IMR-90 (cell line): ENCODE measurements at regions not wholly inside any gene's neighbourhood (a gene's known extent, or its start where the extent isn't known, plus 50 kb on each side); places are given as distances from the start of the nearest gene placed in this dataset.

Experiments
- ATAC-seq: fragments of 200-7000 bp; cut with Tn5 transposase; 2 replicates; pipeline ENCODE4 v1.9.1; 2020; ENCODE audit warnings: low read depth, mild to moderate bottlenecking, moderate library complexity
- BruUV-seq: library from RNA; stranded (reverse); fragments of 400-500 nt; replicated peaks from 2 replicates; lab custom pipeline; 2021; lab: Mats Ljungman, UMichigan
- CTCF ChIA-PET: fragments of 300-600 bp; formaldehyde crosslinking; extraction: SDS; loops from one replicate; lab custom pipeline; 2021; ENCODE audit warnings: antibody characterized with exemption; lab: Yijun Ruan, JAX
- POLR2A ChIA-PET: fragments of 300-600 bp; sonication (Branson Sonifier 250); formaldehyde crosslinking; loops from one replicate; lab custom pipeline; 2022; ENCODE audit warnings: antibody characterized with exemption; ENCODE audit not compliant: unreplicated experiment; lab: Charles Lee
- DNase-seq: peaks from one replicate; pipeline ENCODE4 v3.0.0; 2013
- H2AFZ ChIP-seq: replicated peaks from 2 replicates; pipeline ENCODE3; 2013; ENCODE audit warnings: low read length, mild to moderate bottlenecking; ENCODE audit not compliant: poor library complexity
- H2AK5ac ChIP-seq: 2 replicates; pipeline ENCODE4 v1.6.1; 2013; ENCODE audit warnings: low read depth, low read length, inconsistent platforms
- H2AK9ac ChIP-seq: replicated peaks from 2 replicates; pipeline ENCODE3; 2013; ENCODE audit warnings: mild to moderate bottlenecking, low read depth, low read length, moderate library complexity; ENCODE audit not compliant: poor library complexity
- H2BK120ac ChIP-seq: 2 replicates; pipeline ENCODE4 v1.6.1; 2013; ENCODE audit warnings: low read depth, low read length, inconsistent platforms
- H2BK15ac ChIP-seq: 3 replicates; pipeline ENCODE4 v1.6.1; 2013; ENCODE audit warnings: low read depth, low read length, inconsistent platforms
- H2BK20ac ChIP-seq: 2 replicates; pipeline ENCODE4 v1.6.1; 2013; ENCODE audit warnings: low read depth, mild to moderate bottlenecking, inconsistent platforms, low read length, moderate library complexity
- H2BK5ac ChIP-seq: 2 replicates; pipeline ENCODE4 v1.6.1; 2013; ENCODE audit warnings: mild to moderate bottlenecking, low read depth, low read length, inconsistent platforms; ENCODE audit not compliant: poor library complexity, severe bottlenecking
- H3K14ac ChIP-seq: replicated peaks from 2 replicates; pipeline ENCODE4 v1.6.1; 2013; ENCODE audit warnings: low read depth, low read length, inconsistent platforms
- H3K18ac ChIP-seq: 2 replicates; pipeline ENCODE4 v1.6.1; 2013; ENCODE audit warnings: low read depth, low read length, control low read depth
- H3K23ac ChIP-seq: 2 replicates; pipeline ENCODE4 v1.6.1; 2013; ENCODE audit warnings: low read depth, low read length, inconsistent platforms
- H3K27ac ChIP-seq: 2 replicates; pipeline ENCODE4 v1.5.1; 2013; ENCODE audit warnings: mild to moderate bottlenecking, control low read depth, low read length; ENCODE audit not compliant: insufficient read depth
- H3K27me3 ChIP-seq: 2 replicates; pipeline ENCODE4 v1.6.1; 2013; ENCODE audit warnings: low read length; ENCODE audit not compliant: control insufficient read depth, insufficient read depth
- H3K36me3 ChIP-seq: 2 replicates; pipeline ENCODE4 v1.6.1; 2013; ENCODE audit warnings: low read length, mixed read lengths; ENCODE audit not compliant: control insufficient read depth, insufficient read depth
- H3K4ac ChIP-seq: 2 replicates; pipeline ENCODE4 v1.6.1; 2013; ENCODE audit warnings: low read depth, low read length, inconsistent platforms
- H3K4me1 ChIP-seq: 2 replicates; pipeline ENCODE4 v1.6.1; 2013; ENCODE audit warnings: low read length, mixed read lengths; ENCODE audit not compliant: control insufficient read depth, insufficient read depth
- H3K4me2 ChIP-seq: 2 replicates; pipeline ENCODE4 v1.6.1; 2013; ENCODE audit warnings: low read depth, mild to moderate bottlenecking, control low read depth, low read length, moderate library complexity
- H3K4me3 ChIP-seq: 2 replicates; pipeline ENCODE4 v1.5.1; 2013; ENCODE audit warnings: low read depth, mild to moderate bottlenecking, control low read depth, low read length, moderate library complexity; ENCODE audit not compliant: insufficient read depth
- H3K56ac ChIP-seq: 2 replicates; pipeline ENCODE4 v1.6.1; 2013; ENCODE audit warnings: low read length, inconsistent platforms; ENCODE audit not compliant: insufficient read depth; ENCODE audit errors: extremely low read depth
- H3K79me1 ChIP-seq, 2 experiments: 2 replicates each; pipeline ENCODE4 v1.6.1; 2013; ENCODE audit warnings: low read length in 2 of 2, inconsistent platforms in 1 of 2, low read depth in 1 of 2
- H3K9ac ChIP-seq: 2 replicates; pipeline ENCODE4 v1.6.1; 2013; ENCODE audit warnings: low read depth, low read length, control low read depth
- H3K9me1 ChIP-seq: 2 replicates; pipeline ENCODE4 v1.6.1; 2013; ENCODE audit warnings: low read length, inconsistent platforms; ENCODE audit not compliant: insufficient read depth
- H3K9me3 ChIP-seq: 2 replicates; pipeline ENCODE4 v1.6.1; 2013; ENCODE audit warnings: low read length; ENCODE audit not compliant: control insufficient read depth, insufficient read depth
- H4K20me1 ChIP-seq: 2 replicates; pipeline ENCODE4 v1.6.1; 2013; ENCODE audit warnings: low read length, inconsistent platforms; ENCODE audit not compliant: insufficient read depth
- H4K5ac ChIP-seq: 2 replicates; pipeline ENCODE4 v1.6.1; 2013; ENCODE audit warnings: mild to moderate bottlenecking, low read depth, low read length, control low read depth
- H4K8ac ChIP-seq, 2 experiments: 2 replicates each; pipeline ENCODE4 v1.6.1; 2013; ENCODE audit warnings: low read depth in 2 of 2, low read length in 2 of 2, control low read depth in 1 of 2, inconsistent platforms in 1 of 2
- H4K91ac ChIP-seq: 2 replicates; pipeline ENCODE4 v1.6.1; 2013; ENCODE audit warnings: low read depth, low read length, inconsistent platforms; ENCODE audit not compliant: insufficient read depth
- SMC3 ChIP-seq: fragments of 150-350 bp; IDR thresholded peaks from 2 replicates; pipeline ENCODE4 v1.6.1; 2016; ENCODE audit warnings: low read depth, mild to moderate bottlenecking, antibody characterized with exemption, low read length, moderate library complexity
- WGBS, 2 experiments: methylation state at CpG; one replicate each; pipeline versions ENCODE4 v1.1.5 to v1.1.7; 2013; ENCODE audit warnings: missing lambda C conversion rate in 2 of 2; ENCODE audit not compliant: insufficient read length in 1 of 2; ENCODE audit errors: extremely low coverage in 2 of 2; 5-methylcytosine and 5-hydroxymethylcytosine counted together
- dilution Hi-C: fragments of 300-500 bp; cut with HindIII; formaldehyde crosslinking; loops from one replicate; pipeline ENCODE4 v1.14.3; 2018; ENCODE audit warnings: low sequenced_read_pairs; ENCODE audit not compliant: unreplicated experiment
- in situ Hi-C: fragments of 300-500 bp; cut with MboI; formaldehyde crosslinking; loops from 3 replicates; pipeline ENCODE4 v1.14.3; 2019; ENCODE audit warnings: low sequenced_read_pairs, inconsistent platforms, mixed read lengths
- intact Hi-C: fragments of 100-400 bp; cut with micrococcal nuclease; formaldehyde crosslinking; loops from 2 replicates; pipeline ENCODE4 v1.10.0; 2022

DNA sequence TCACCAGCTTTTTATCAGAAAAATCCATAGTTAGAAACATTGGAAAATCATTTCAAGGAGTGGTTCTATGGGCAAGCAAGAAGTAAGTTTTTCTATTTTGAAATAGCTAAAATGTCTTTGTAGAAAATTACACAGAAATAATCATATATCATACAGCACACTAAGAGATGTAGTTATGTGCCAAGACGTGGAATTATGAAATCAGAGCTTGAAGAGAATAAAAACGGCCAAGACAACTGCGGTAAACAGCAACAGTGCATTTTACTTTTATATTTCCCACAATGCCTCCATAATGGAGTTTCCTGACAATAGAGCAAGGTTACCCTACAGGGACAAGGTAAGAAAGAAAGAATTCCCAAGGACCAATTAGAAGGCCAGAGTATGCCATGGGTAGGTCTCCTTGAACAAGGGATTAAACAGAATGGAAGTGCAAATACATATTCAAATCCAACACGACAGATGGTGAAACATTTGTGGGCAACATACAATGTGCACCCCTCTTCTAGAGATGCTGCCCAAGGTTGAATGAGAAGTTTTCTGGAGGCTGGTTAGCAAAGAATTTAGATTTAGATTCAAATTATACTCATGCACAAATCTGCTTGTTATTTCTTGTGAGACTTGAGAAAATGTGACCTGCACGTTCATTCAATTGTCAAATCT, 76.1 kb upstream of the BTG1 start:
- no peak overlapping the region for H2AFZ ChIP-seq
- intact Hi-C loops: no loop called here

More for the DNA sequence above, 76.1 kb upstream of the BTG1 start:
- TF ChIP-seq SMC3: no peak
- Histone ChIP-seq H4K91ac (no peak overlapping the region), H2BK5ac (no peak overlapping the region), H2BK15ac (no peak overlapping the region), H2BK20ac (no peak overlapping the region), H3K4ac (no peak overlapping the region), H3K4me1 (peaks cover 5% of the 10 kb centered on the region), H4K5ac (no peak overlapping the region), H2AK5ac (no peak overlapping the region), H3K27ac (no peak overlapping the region), H2AK9ac (no peak overlapping the region), H3K56ac (no peak overlapping the region), H3K9me1 (peaks cover 5% of the 10 kb centered on the region), H4K8ac (no peak overlapping the region), H3K27me3 (no peaks in the 10 kb centered on the region), H3K9ac (no peak overlapping the region), H3K79me1 (no peaks in the 10 kb centered on the region), H4K20me1 (no peaks in the 10 kb centered on the region), H3K36me3 (no peaks in the 10 kb centered on the region), H2BK120ac (no peak overlapping the region), H3K18ac (no peak overlapping the region), H3K9me3 (no peaks in the 10 kb centered on the region), H3K4me2 (no peak overlapping the region), H3K14ac (no peak overlapping the region), H3K4me3 (no peak overlapping the region), H3K23ac (no peak overlapping the region)
- no peak for ATAC-seq
- ChIA-PET POLR2A (no interaction called here), CTCF (no interaction called here)
- no peak for DNase-seq
- no CpG with 5 or more reads among the region's 5 CpGs for WGBS, 2 experiments
- dilution Hi-C loops (no loop called here), in situ Hi-C loops (no loop called here)
- no TSS peak for BruUV-seq
